PC-9 (cell line): ENCODE measurements at regions not wholly inside any gene's neighbourhood (a gene's known extent, or its start where the extent isn't known, plus 50 kb on each side); places are given as distances from the start of the nearest gene placed in this dataset.
"Not testable (repeated sequence)": the region's sequence is repeated elsewhere in the genome, so short reads cannot be mapped to it uniquely, and the experiment has no call there.

Experiments used
- BruUV-seq: library from RNA; stranded (reverse); fragments of 400-500 nt; replicated peaks from 2 replicates; lab custom pipeline; 2021; lab: Mats Ljungman, UMichigan
- CTCF ChIA-PET: fragments of 300-600 bp; sonication (Branson Sonifier 250); formaldehyde crosslinking; loops from one replicate; lab custom pipeline; 2022; ENCODE audit warnings: antibody characterized with exemption; lab: Charles Lee
- POLR2A ChIA-PET: fragments of 300-600 bp; sonication (Branson Sonifier 250); formaldehyde crosslinking; loops from one replicate; lab custom pipeline; 2022; ENCODE audit warnings: antibody characterized with exemption; ENCODE audit not compliant: unreplicated experiment; lab: Charles Lee
- DNase-seq, 2 experiments: peaks; one replicate each; pipeline versions ENCODE4 v3.0.0 to v3.0.0-alpha.2; 2015 to 2022; ENCODE audit warnings: mixed read lengths in 1 of 2
- H2AFZ ChIP-seq: fragments of 200-600 bp; sonication (generic); 2 replicates; pipeline ENCODE4 v1.8.1; 2017; ENCODE audit warnings: antibody characterized with exemption
- H3F3A ChIP-seq: fragments of 200-600 bp; sonication (generic); 2 replicates; pipeline ENCODE4 v1.8.1; 2017; ENCODE audit warnings: antibody characterized with exemption, mild to moderate bottlenecking, low read depth; ENCODE audit not compliant: insufficient read depth
- H3K27ac ChIP-seq: fragments of 200-600 bp; sonication (generic); 2 replicates; pipeline ENCODE4 v1.6.1; 2016; ENCODE audit warnings: mixed run types
- H3K27me3 ChIP-seq: fragments of 200-600 bp; sonication (generic); 2 replicates; pipeline ENCODE4 v1.6.1; 2016; ENCODE audit warnings: low read depth, mixed run types; ENCODE audit not compliant: insufficient read depth
- H3K36me3 ChIP-seq: fragments of 200-600 bp; sonication (generic); 2 replicates; pipeline ENCODE4 v1.6.1; 2016; ENCODE audit warnings: low read depth, mixed run types
- H3K4me1 ChIP-seq: fragments of 200-600 bp; sonication (generic); replicated peaks from 2 replicates; pipeline ENCODE4 v1.6.1; 2016; ENCODE audit warnings: mixed run types; ENCODE audit not compliant: insufficient read depth
- H3K4me2 ChIP-seq: fragments of 200-600 bp; sonication (generic); 2 replicates; pipeline ENCODE4 v1.6.1; 2017; ENCODE audit warnings: mixed run types
- H3K4me3 ChIP-seq: fragments of 200-600 bp; sonication (generic); 2 replicates; pipeline ENCODE4 v1.6.1; 2016; ENCODE audit warnings: mixed run types
- H3K79me2 ChIP-seq: fragments of 200-600 bp; sonication (generic); 2 replicates; pipeline ENCODE4 v1.6.1; 2017; ENCODE audit warnings: low read depth, mixed run types
- H3K9me2 ChIP-seq: fragments of 200-600 bp; sonication (generic); 2 replicates; pipeline ENCODE4 v1.8.1; 2017; ENCODE audit warnings: mild to moderate bottlenecking; ENCODE audit not compliant: insufficient read depth
- H3K9me3 ChIP-seq: fragments of 200-600 bp; sonication (generic); 2 replicates; pipeline ENCODE4 v1.8.1; 2016; ENCODE audit warnings: low read depth; ENCODE audit not compliant: insufficient read depth
- H4K20me1 ChIP-seq: fragments of 200-600 bp; sonication (generic); 2 replicates; pipeline ENCODE4 v1.8.1; 2017; ENCODE audit not compliant: insufficient read depth
- CTCF ChIP-seq: fragments of 200-600 bp; sonication (generic); conservative IDR thresholded peaks from 2 replicates; pipeline ENCODE4 v1.6.1; 2017; ENCODE audit warnings: mixed run types, antibody characterized with exemption, mild to moderate bottlenecking, moderate library complexity
- EZH2 ChIP-seq: fragments of 200-600 bp; sonication (generic); IDR thresholded peaks from 2 replicates; pipeline ENCODE4 v1.8.0; 2017; ENCODE audit warnings: antibody characterized with exemption, low read depth
- intact Hi-C: fragments of 100-400 bp; cut with micrococcal nuclease; formaldehyde crosslinking; loops from one replicate; pipeline ENCODE4 v1.10.0; 2022; ENCODE audit not compliant: unreplicated experiment

GRCh38 chr4:97414161-97414560 lies 729.1 kb downstream of the STPG2 start:
- no peak overlapping the region for H3K27ac ChIP-seq
- H3F3A ChIP-seq, result no peaks in the 10 kb centered on the region
- no peak overlapping the region for H3K4me2 ChIP-seq
- ChIA-PET POLR2A (no interaction called here), CTCF (no interaction called here)
- no peak for DNase-seq
- intact Hi-C loops, result no loop called here
- no peaks in the 10 kb centered on the region for H3K79me2 ChIP-seq
- no peaks in the 10 kb centered on the region for H3K4me1 ChIP-seq
- no peak overlapping the region for H2AFZ ChIP-seq
- no peaks in the 10 kb centered on the region for H3K9me3 ChIP-seq
- no peaks in the 10 kb centered on the region for H4K20me1 ChIP-seq
- no peaks in the 10 kb centered on the region for H3K36me3 ChIP-seq
- H3K4me3 ChIP-seq, result no peak overlapping the region
- no peaks in the 10 kb centered on the region for H3K27me3 ChIP-seq
- no peaks in the 10 kb centered on the region for H3K9me2 ChIP-seq
- no TSS peak for BruUV-seq
- no peak for TF ChIP-seq CTCF
- TF ChIP-seq EZH2, result no peak

- ChIA-PET POLR2A (no interaction called here), CTCF (no interaction called here)
- no peak overlapping the region for H2AFZ ChIP-seq
- H3K36me3 ChIP-seq, result no peaks in the 10 kb centered on the region
- H4K20me1 ChIP-seq, result no peaks in the 10 kb centered on the region
- TF ChIP-seq CTCF (no peak), EZH2 (no peak)
- no peak overlapping the region for H3K27ac ChIP-seq
- DNase-seq, result no peak
- no peaks in the 10 kb centered on the region for H3K79me2 ChIP-seq
- no peaks in the 10 kb centered on the region for H3K9me3 ChIP-seq
- H3K4me3 ChIP-seq, result no peak overlapping the region
- H3K4me1 ChIP-seq, result no peaks in the 10 kb centered on the region
- no peaks in the 10 kb centered on the region for H3K9me2 ChIP-seq
- intact Hi-C loops, result no loop called here
- no peaks in the 10 kb centered on the region for H3K27me3 ChIP-seq
- no peak overlapping the region for H3K4me2 ChIP-seq
- H3F3A ChIP-seq, result no peaks in the 10 kb centered on the region
- no TSS peak for BruUV-seq
Observed at GRCh38 chr4:97432551-97432950, 710.7 kb downstream of the STPG2 start.

GRCh38 chr4:97437998-97438705 lies 705.1 kb downstream of the STPG2 start:
- CTCF ChIA-PET, H3K4me1 ChIP-seq, H4K20me1 ChIP-seq, BruUV-seq, H3F3A ChIP-seq, H3K4me3 ChIP-seq, H3K79me2 ChIP-seq, H3K9me2 ChIP-seq, H3K27ac ChIP-seq, H3K27me3 ChIP-seq, H2AFZ ChIP-seq, H3K36me3 ChIP-seq, DNase-seq, H3K9me3 ChIP-seq, intact Hi-C loops, POLR2A ChIA-PET, H3K4me2 ChIP-seq: not testable (repeated sequence)

GRCh38 chr4:97453186-97453585 lies 690.1 kb downstream of the STPG2 start:
- intact Hi-C loops, result no loop called here
- POLR2A ChIA-PET, result no interaction called here
- no peaks in the 10 kb centered on the region for H3K9me2 ChIP-seq

More at GRCh38 chr4:97453186-97453585, 690.1 kb downstream of the STPG2 start:
- H3K4me1 ChIP-seq, result no peaks in the 10 kb centered on the region
- H3K27ac ChIP-seq, result no peak overlapping the region
- H4K20me1 ChIP-seq, result no peaks in the 10 kb centered on the region
- no peaks in the 10 kb centered on the region for H3K9me3 ChIP-seq
- H3K27me3 ChIP-seq, result no peaks in the 10 kb centered on the region
- no TSS peak for BruUV-seq
- TF ChIP-seq CTCF (no peak), EZH2 (no peak)
- CTCF ChIA-PET, result no interaction called here
- no peaks in the 10 kb centered on the region for H3F3A ChIP-seq
- no peak overlapping the region for H2AFZ ChIP-seq
- H3K4me3 ChIP-seq, result no peak overlapping the region
- DNase-seq, result no peak
- H3K79me2 ChIP-seq, result no peaks in the 10 kb centered on the region
- no peak overlapping the region for H3K4me2 ChIP-seq
- H3K36me3 ChIP-seq, result no peaks in the 10 kb centered on the region
